ENCODE measurements at regions not wholly inside any gene's neighbourhood (a gene's known extent, or its start where the extent isn't known, plus 50 kb on each side); places are given as distances from the start of the nearest gene placed in this dataset.

DNA sequence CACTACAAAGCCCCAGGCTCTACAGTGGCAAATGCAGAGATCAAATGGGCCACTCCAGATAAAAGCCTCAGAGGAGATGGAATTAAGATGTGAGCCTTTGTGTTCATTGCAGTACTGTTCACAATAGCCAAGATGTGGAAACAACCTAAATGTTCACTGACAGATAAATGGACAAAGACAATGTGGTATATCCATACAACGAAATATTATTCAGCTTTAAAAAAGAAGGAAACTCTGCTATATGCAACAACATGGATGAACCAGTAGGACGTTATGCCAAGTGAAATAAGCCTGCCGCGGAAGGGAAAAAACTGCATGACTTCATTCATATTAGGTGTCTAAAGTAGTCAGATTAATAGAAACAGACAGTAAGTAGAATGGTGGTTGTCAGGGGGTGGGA lies 170.5 kb upstream of the TBX20 start:
- Histone ChIP-seq H3K27me3 (no peaks in the 10 kb centered on the region), H3K9me3 (no peaks in the 10 kb centered on the region), H3K36me3 (no peaks in the 10 kb centered on the region), H3K4me1 (ENCODE audit: insufficient read depth) (no peaks in the 10 kb centered on the region), H3K27ac (no peak overlapping the region), H3K4me3 (no peak overlapping the region)
- TF ChIP-seq POLR2A (IDR thresholded peaks at IDR 0.05), result no peak
- DNase-seq, result no peak
- 84 to 88% (median 87%) methylated on average over 4 of the region's 4 CpGs for WGBS, 3 donors
- intact Hi-C loops (cut with DNase I), result no loop called here

DNA sequence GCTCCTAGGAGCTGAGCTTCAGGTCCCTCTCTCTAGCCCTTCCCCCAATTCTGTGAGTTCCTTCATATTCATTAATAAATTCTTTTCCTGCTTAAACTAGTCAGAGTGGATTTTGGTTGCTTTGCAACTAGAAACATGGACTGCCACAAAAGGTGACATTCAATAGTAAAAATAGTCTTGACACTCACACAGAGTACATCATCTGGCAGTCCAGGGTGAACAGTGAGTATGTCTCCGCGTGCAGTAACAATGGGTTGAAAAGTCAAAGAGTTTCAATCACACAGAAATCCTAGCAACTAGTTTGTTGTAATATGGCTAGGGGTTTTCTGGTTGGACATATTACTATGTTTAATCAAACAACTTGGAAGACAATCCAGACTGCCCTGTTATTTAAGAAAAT lies 168.8 kb upstream of the TBX20 start:
- DNase-seq, result no peak
- Histone ChIP-seq H3K36me3 (no peaks in the 10 kb centered on the region), H3K4me1 (ENCODE audit: insufficient read depth) (no peaks in the 10 kb centered on the region), H3K4me3 (no peak overlapping the region), H3K9me3 (no peaks in the 10 kb centered on the region), H3K27ac (no peak overlapping the region), H3K27me3 (no peaks in the 10 kb centered on the region)
- TF ChIP-seq EP300 (IDR thresholded peaks at IDR 0.05), result no peak
- TF ChIP-seq CTCF (IDR thresholded peaks at IDR 0.05), result no peak
- no peak for TF ChIP-seq POLR2A (IDR thresholded peaks at IDR 0.05)
- 87 to 96% (median 91%) methylated on average over 2 of the region's 2 CpGs for WGBS, 3 donors
- intact Hi-C loops (cut with DNase I), result no loop called here

DNA sequence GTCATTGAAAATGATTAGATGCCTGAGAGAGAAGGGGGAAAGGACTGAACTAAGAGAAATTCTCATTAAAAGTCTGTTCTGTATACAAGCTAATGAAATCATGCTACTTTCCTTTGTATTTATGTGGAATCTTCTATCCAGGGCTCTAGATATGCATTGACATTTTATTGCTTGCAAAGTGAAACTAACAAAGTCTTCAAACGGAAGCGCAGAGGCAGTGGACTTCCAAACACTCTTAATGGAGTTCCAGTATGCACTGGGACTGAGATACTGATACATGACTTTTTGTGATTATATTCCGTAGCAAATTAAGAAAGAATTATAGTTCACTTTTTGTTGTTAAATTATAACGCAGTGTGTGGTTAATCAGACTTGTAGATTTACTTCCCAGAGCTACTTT lies 166.8 kb upstream of the TBX20 start:
- H3K9me3 ChIP-seq, result no peaks in the 10 kb centered on the region
- no peak overlapping the region for H3K27ac ChIP-seq
- H3K4me1 ChIP-seq (ENCODE audit: insufficient read depth), result no peaks in the 10 kb centered on the region
- no peaks in the 10 kb centered on the region for H3K27me3 ChIP-seq
- DNase-seq, result no peak
- TF ChIP-seq POLR2A (IDR thresholded peaks at IDR 0.05) (no peak), EP300 (IDR thresholded peaks at IDR 0.05) (no peak), CTCF (IDR thresholded peaks at IDR 0.05) (no peak)
- H3K4me3 ChIP-seq, result no peak overlapping the region
- 10 to 27% (median 12%) methylated on average over 4 of the region's 4 CpGs for WGBS, 3 donors
- intact Hi-C loops (cut with DNase I), result no loop called here
- no peaks in the 10 kb centered on the region for H3K36me3 ChIP-seq

DNA sequence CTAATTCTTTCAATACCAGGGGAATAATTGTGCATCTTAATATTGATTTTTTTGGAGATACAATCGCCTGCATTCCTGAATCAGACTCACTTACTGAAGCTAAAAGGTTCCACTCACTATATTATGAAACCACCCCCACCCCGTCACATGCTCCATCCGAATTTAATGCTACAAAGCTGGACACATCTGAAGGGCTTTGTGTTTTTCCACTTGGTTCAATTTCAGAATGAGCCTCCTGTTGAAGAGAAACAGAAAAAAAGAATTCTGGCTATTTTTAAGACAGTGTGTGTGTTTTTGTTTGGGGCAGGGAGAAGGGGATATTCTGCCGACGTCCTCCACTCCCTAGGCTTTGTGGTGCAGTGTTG lies 165.5 kb upstream of the TBX20 start:
- intact Hi-C loops (cut with DNase I), result no loop called here

More for the DNA sequence above, 165.5 kb upstream of the TBX20 start:
- Histone ChIP-seq H3K4me3 (no peak overlapping the region), H3K9me3 (no peaks in the 10 kb centered on the region), H3K27me3 (no peaks in the 10 kb centered on the region), H3K36me3 (no peaks in the 10 kb centered on the region), H3K27ac (no peak overlapping the region), H3K4me1 (ENCODE audit: insufficient read depth) (no peaks in the 10 kb centered on the region)
- WGBS, 3 donors, result 51 to 63% (median 54%) methylated on average over 5 of the region's 5 CpGs
- no peak for TF ChIP-seq EP300 (IDR thresholded peaks at IDR 0.05)
- TF ChIP-seq CTCF (IDR thresholded peaks at IDR 0.05), result no peak
- no peak for TF ChIP-seq POLR2A (IDR thresholded peaks at IDR 0.05)
- DNase-seq, result no peak
